Activated gamma-delta T cell treated with anti-CD3 and anti-CD28 coated beads, Interleukin-2, amount 50 U/mL, for 16 hours (primary cell): ENCODE measurements at regions not wholly inside any gene's neighbourhood (a gene's known extent, or its start where the extent isn't known, plus 50 kb on each side); places are given as distances from the start of the nearest gene placed in this dataset.

Source experiments
- DNase-seq: peaks from one replicate; pipeline ENCODE4 v3.0.0-alpha.2; 2020; ENCODE audit warnings: low read depth

GRCh38 chr5:173689737-173690360 lies 73.4 kb upstream of the BOD1 start:
- no peak for DNase-seq

- no peak for DNase-seq
Measured at GRCh38 chr5:173691931-173692330, 75.5 kb upstream of the BOD1 start.

- no peak for DNase-seq
Measured at GRCh38 chr5:173693670-173694069, 77.2 kb upstream of the BOD1 start.

GRCh38 chr5:173696216-173696615 lies 79.8 kb upstream of the BOD1 start:
- DNase-seq = no peak

- DNase-seq = no peak
Measured at GRCh38 chr5:173697931-173698579, 81.6 kb upstream of the BOD1 start.

GRCh38 chr5:173699966-173700365 lies 83.5 kb upstream of the BOD1 start:
- no peak for DNase-seq

GRCh38 chr5:173703466-173703865 lies 87.0 kb upstream of the BOD1 start:
- DNase-seq = no peak

GRCh38 chr5:173704615-173705511 lies 88.4 kb upstream of the BOD1 start:
- no peak for DNase-seq

GRCh38 chr5:173705512-173706044 lies 89.1 kb upstream of the BOD1 start:
- DNase-seq = no peak

GRCh38 chr5:173706700-173707099 lies 90.2 kb upstream of the BOD1 start:
- DNase-seq = no peak

GRCh38 chr5:173707392-173707791 lies 90.9 kb upstream of the BOD1 start:
- no peak for DNase-seq

- no peak for DNase-seq
Measured at GRCh38 chr5:173709145-173709544, 92.7 kb upstream of the BOD1 start.

- no peak for DNase-seq
Measured at GRCh38 chr5:173709761-173710160, 93.3 kb upstream of the BOD1 start.

GRCh38 chr5:173710528-173710927 lies 94.1 kb upstream of the BOD1 start:
- DNase-seq = no peak

GRCh38 chr5:173711466-173711865 lies 95.0 kb upstream of the BOD1 start:
- DNase-seq = no peak

GRCh38 chr5:173712609-173713175 lies 96.2 kb upstream of the BOD1 start:
- DNase-seq = no peak

- no peak for DNase-seq
Measured at GRCh38 chr5:173714551-173715428, 98.3 kb upstream of the BOD1 start.

GRCh38 chr5:173715607-173716006 lies 99.2 kb upstream of the BOD1 start:
- no peak for DNase-seq

GRCh38 chr5:173716058-173716682 lies 99.7 kb upstream of the BOD1 start:
- DNase-seq = no peak

GRCh38 chr5:173717959-173718358 lies 101.5 kb upstream of the BOD1 start:
- no peak for DNase-seq

GRCh38 chr5:173718469-173718868 lies 102.0 kb upstream of the BOD1 start:
- no peak for DNase-seq
